NCI-H345 (cell line): ENCODE measurements at regions not wholly inside any gene's neighbourhood (a gene's known extent, or its start where the extent isn't known, plus 50 kb on each side); places are given as distances from the start of the nearest gene placed in this dataset.
A peak's percentile ranks its signal among the peaks of the same experiment; 100 is the strongest.

ENCODE experiments used
- DNase-seq: peaks from one replicate; lab custom pipeline; 2025; lab: John Stamatoyannopoulos, UW

GRCh38 chr1:22264464-22265341, 121.8 kb upstream of the WNT4 start:
- no peak for DNase-seq

DNA sequence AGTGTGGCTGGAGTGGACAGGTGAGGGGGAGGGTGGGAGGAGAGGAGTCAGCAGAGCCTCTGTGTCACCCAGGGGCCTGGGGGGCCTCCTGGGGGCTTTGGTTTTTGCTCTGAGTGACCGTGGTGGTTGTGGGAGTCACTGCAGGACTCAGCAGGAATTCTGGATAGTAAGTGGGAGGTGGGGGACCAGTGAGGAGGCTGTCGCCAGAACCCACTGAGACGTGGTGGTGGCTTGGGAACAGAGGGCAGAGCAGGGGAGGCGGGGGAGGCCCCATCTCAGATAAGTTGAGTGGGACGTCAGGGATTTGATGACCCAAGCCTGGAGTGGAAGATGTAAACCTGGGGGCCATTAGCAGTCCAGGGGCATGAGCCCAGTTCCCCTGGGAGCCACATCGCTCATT, 123.2 kb upstream of the WNT4 start:
- no peak for DNase-seq

GRCh38 chr1:22267413-22268175, 124.7 kb upstream of the WNT4 start:
- no peak for DNase-seq

DNA sequence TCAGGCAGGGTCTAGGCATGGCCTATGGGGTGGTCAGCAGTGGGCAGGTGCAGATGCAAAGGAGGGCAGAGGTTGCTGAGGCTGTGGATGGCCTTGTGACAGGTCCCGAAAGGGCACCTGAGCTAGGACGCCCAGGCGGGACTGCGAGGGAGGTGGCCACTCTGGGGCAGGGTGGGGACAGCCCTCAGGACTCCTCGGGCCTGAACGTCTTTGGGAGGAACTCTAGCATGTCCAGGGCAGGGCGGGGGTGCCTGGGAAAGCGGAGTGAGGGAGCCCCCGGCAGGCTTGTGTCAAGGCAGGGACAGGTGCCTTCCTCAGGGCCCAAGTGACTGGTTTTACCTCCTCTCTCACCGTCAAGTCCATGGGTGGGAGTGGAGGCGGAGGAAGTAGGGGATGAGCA, 125.4 kb upstream of the WNT4 start:
- DNase-seq, result no peak

DNA sequence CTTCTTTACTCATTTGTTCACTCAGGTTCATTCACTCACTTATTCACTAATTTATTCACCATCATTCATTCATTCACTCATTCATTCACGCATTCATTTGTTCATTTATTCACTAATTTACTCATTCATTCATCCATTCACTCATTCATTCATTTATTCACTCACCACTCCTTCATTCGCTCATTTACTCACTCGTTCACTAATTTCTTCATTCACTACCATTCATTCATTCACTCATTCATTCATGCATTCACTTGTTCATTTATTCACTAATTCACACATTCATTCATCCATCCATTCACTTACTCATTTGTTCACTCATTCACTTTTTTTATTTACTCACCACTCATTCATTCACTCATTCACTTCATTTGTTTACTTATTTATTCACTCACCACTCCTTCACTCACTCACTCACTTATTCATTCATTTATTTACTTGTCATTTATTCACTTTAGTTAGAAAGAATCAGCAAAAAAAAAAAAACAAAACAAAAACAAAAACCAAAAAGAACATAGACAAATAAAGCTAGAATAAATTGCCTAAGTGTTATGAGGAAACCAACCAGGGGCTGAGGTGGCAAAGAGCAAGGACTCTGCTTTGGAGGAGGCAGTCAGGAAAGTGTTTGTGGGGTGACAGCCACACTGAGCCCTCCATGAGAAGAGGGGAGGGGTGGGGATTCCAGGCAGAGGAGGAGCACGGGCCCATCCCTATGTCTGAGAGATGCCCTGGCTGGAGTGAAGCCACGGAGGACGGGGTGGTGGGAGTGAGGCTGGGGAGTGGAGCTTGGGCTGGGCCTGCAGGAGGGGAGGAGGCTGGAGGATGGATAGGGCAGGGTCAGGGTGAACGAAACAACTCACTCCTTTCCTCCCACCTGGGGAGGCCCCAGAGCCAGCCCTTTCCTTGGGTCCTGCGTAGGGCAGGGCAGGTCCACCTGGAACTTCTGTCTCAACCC, 129.2 kb upstream of the WNT4 start:
- no peak for DNase-seq

GRCh38 chr1:22273686-22274681, 131.1 kb upstream of the WNT4 start:
- no peak for DNase-seq

- DNase-seq, result no peak
These were observed 132.3 kb upstream of the WNT4 start for GRCh38 chr1:22275167-22275566.

GRCh38 chr1:22275626-22276395, 132.9 kb upstream of the WNT4 start:
- DNase-seq, result peak; percentile 33

GRCh38 chr1:22276396-22276748, 133.5 kb upstream of the WNT4 start:
- DNase-seq, result no peak

- no peak for DNase-seq
These were observed 134.8 kb upstream of the WNT4 start for GRCh38 chr1:22277662-22278061.

GRCh38 chr1:22279735-22280134, 136.8 kb upstream of the WNT4 start:
- DNase-seq, result no peak

GRCh38 chr1:22280526-22280925, 137.6 kb upstream of the WNT4 start:
- DNase-seq, result no peak

DNA sequence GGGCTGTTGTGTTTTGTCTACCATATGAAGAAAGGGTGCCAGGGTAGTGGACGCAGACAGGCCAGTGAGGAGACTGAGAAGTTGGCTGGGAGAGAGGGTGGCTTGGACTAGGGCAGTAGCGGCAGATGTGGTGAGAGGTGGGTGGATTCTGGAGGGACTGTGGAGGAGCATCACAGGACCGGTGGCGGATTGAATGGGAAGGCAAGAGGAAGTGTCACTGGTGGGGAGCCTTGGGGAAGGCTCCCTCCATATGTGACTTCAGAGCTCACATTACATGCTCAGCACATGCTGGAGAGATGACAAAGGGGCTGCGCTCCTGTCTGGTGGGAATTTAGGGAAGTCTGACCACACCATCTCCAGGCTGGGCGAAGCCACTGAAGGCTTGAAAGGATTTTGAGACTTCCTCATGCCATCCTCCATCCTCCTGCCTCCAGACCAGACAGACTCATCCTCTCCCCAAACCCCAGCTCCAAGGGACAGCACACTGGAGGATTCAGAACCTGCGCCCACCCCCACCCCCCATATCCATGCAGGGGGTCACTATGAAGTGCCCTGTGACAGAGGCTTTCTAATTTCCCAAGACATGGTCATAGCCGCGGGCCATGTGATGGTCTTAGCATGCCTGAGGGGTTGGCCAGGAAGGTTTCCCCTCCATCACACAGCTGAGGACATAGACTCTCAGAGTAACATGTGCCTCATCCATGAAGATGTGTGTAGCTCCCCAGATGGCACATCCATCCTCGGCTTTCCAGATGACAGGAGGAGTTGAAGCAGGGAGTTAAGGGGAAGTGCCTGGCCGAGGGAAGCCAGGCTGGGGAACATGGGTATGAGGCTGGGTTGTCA, 138.8 kb upstream of the WNT4 start:
- no peak for DNase-seq

- no peak for DNase-seq
These were observed 139.6 kb upstream of the WNT4 start for GRCh38 chr1:22282364-22282995.

- no peak for DNase-seq
These were observed 140.7 kb upstream of the WNT4 start for GRCh38 chr1:22283596-22283995.

DNA sequence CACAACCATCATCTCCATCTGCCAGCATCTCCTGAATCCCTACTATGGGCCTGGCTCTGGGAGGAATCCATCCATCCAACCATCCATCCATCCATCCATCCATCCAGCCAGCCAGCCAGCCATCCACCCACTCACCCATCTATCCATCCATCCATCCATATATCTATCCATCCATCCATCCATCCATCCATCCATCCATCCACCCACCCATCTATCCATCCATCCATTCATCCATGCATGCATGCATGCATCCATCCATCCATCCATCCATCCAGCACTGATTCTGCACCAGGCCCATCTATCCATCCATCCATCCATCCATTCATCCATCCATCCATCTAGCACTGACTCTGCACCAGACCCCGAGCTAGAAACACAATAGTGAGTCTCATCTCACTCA, 141.3 kb upstream of the WNT4 start:
- DNase-seq, result no peak

- no peak for DNase-seq
These were observed 142.1 kb upstream of the WNT4 start for GRCh38 chr1:22284906-22285548.
